PC-9 (cell line): ENCODE measurements at regions not wholly inside any gene's neighbourhood (a gene's known extent, or its start where the extent isn't known, plus 50 kb on each side); places are given as distances from the start of the nearest gene placed in this dataset.

Experiments
- BruUV-seq: library from RNA; stranded (reverse); fragments of 400-500 nt; replicated peaks from 2 replicates; lab custom pipeline; 2021; lab: Mats Ljungman, UMichigan
- CTCF ChIA-PET: fragments of 300-600 bp; sonication (Branson Sonifier 250); formaldehyde crosslinking; loops from one replicate; lab custom pipeline; 2022; ENCODE audit warnings: antibody characterized with exemption; lab: Charles Lee
- POLR2A ChIA-PET: fragments of 300-600 bp; sonication (Branson Sonifier 250); formaldehyde crosslinking; loops from one replicate; lab custom pipeline; 2022; ENCODE audit warnings: antibody characterized with exemption; ENCODE audit not compliant: unreplicated experiment; lab: Charles Lee
- DNase-seq, 2 experiments: peaks; one replicate each; pipeline versions ENCODE4 v3.0.0 to v3.0.0-alpha.2; 2015 to 2022; ENCODE audit warnings: mixed read lengths in 1 of 2
- H2AFZ ChIP-seq: fragments of 200-600 bp; sonication (generic); 2 replicates; pipeline ENCODE4 v1.8.1; 2017; ENCODE audit warnings: antibody characterized with exemption
- H3F3A ChIP-seq: fragments of 200-600 bp; sonication (generic); 2 replicates; pipeline ENCODE4 v1.8.1; 2017; ENCODE audit warnings: antibody characterized with exemption, mild to moderate bottlenecking, low read depth; ENCODE audit not compliant: insufficient read depth
- H3K27ac ChIP-seq: fragments of 200-600 bp; sonication (generic); 2 replicates; pipeline ENCODE4 v1.6.1; 2016; ENCODE audit warnings: mixed run types
- H3K27me3 ChIP-seq: fragments of 200-600 bp; sonication (generic); 2 replicates; pipeline ENCODE4 v1.6.1; 2016; ENCODE audit warnings: low read depth, mixed run types; ENCODE audit not compliant: insufficient read depth
- H3K36me3 ChIP-seq: fragments of 200-600 bp; sonication (generic); 2 replicates; pipeline ENCODE4 v1.6.1; 2016; ENCODE audit warnings: low read depth, mixed run types
- H3K4me1 ChIP-seq: fragments of 200-600 bp; sonication (generic); replicated peaks from 2 replicates; pipeline ENCODE4 v1.6.1; 2016; ENCODE audit warnings: mixed run types; ENCODE audit not compliant: insufficient read depth
- H3K4me2 ChIP-seq: fragments of 200-600 bp; sonication (generic); 2 replicates; pipeline ENCODE4 v1.6.1; 2017; ENCODE audit warnings: mixed run types
- H3K4me3 ChIP-seq: fragments of 200-600 bp; sonication (generic); 2 replicates; pipeline ENCODE4 v1.6.1; 2016; ENCODE audit warnings: mixed run types
- H3K79me2 ChIP-seq: fragments of 200-600 bp; sonication (generic); 2 replicates; pipeline ENCODE4 v1.6.1; 2017; ENCODE audit warnings: low read depth, mixed run types
- H3K9me2 ChIP-seq: fragments of 200-600 bp; sonication (generic); 2 replicates; pipeline ENCODE4 v1.8.1; 2017; ENCODE audit warnings: mild to moderate bottlenecking; ENCODE audit not compliant: insufficient read depth
- H3K9me3 ChIP-seq: fragments of 200-600 bp; sonication (generic); 2 replicates; pipeline ENCODE4 v1.8.1; 2016; ENCODE audit warnings: low read depth; ENCODE audit not compliant: insufficient read depth
- H4K20me1 ChIP-seq: fragments of 200-600 bp; sonication (generic); 2 replicates; pipeline ENCODE4 v1.8.1; 2017; ENCODE audit not compliant: insufficient read depth
- CTCF ChIP-seq: fragments of 200-600 bp; sonication (generic); conservative IDR thresholded peaks from 2 replicates; pipeline ENCODE4 v1.6.1; 2017; ENCODE audit warnings: mixed run types, antibody characterized with exemption, mild to moderate bottlenecking, moderate library complexity
- EZH2 ChIP-seq: fragments of 200-600 bp; sonication (generic); IDR thresholded peaks from 2 replicates; pipeline ENCODE4 v1.8.0; 2017; ENCODE audit warnings: antibody characterized with exemption, low read depth
- intact Hi-C: fragments of 100-400 bp; cut with micrococcal nuclease; formaldehyde crosslinking; loops from one replicate; pipeline ENCODE4 v1.10.0; 2022; ENCODE audit not compliant: unreplicated experiment

- intact Hi-C loops, result no loop called here
- ChIA-PET POLR2A (no interaction called here), CTCF (no interaction called here)
Measured at GRCh38 chr4:188955066-188955465, 815.8 kb downstream of the TRIML1 start.

GRCh38 chr4:188956566-188956965 is 817.3 kb downstream of the TRIML1 start:
- no peaks in the 10 kb centered on the region for H3K9me2 ChIP-seq
- ChIA-PET CTCF (no interaction called here), POLR2A (no interaction called here)
- no TSS peak for BruUV-seq
- H3K79me2 ChIP-seq, result no peaks in the 10 kb centered on the region
- H3K27me3 ChIP-seq, result no peaks in the 10 kb centered on the region
- H3K9me3 ChIP-seq, result no peaks in the 10 kb centered on the region
- H3K4me1 ChIP-seq, result no peaks in the 10 kb centered on the region
- H3K4me3 ChIP-seq, result no peak overlapping the region
- no peak for DNase-seq
- TF ChIP-seq EZH2 (no peak), CTCF (no peak)
- no peak overlapping the region for H3K4me2 ChIP-seq
- H3K27ac ChIP-seq, result no peak overlapping the region
- no peaks in the 10 kb centered on the region for H3K36me3 ChIP-seq
- no peak overlapping the region for H2AFZ ChIP-seq
- no peaks in the 10 kb centered on the region for H3F3A ChIP-seq
- no peaks in the 10 kb centered on the region for H4K20me1 ChIP-seq
- intact Hi-C loops, result no loop called here

More at GRCh38 chr4:188955066-188955465, 815.8 kb downstream of the TRIML1 start:
- TF ChIP-seq EZH2 (no peak), CTCF (no peak)
- H3K9me3 ChIP-seq, result no peaks in the 10 kb centered on the region
- no peak for DNase-seq
- H3K27me3 ChIP-seq, result no peaks in the 10 kb centered on the region
- no peaks in the 10 kb centered on the region for H3K36me3 ChIP-seq
- no TSS peak for BruUV-seq
- H3F3A ChIP-seq, result no peaks in the 10 kb centered on the region
- H3K27ac ChIP-seq, result no peak overlapping the region
- no peaks in the 10 kb centered on the region for H3K9me2 ChIP-seq
- no peak overlapping the region for H2AFZ ChIP-seq
- no peak overlapping the region for H3K4me2 ChIP-seq
- no peaks in the 10 kb centered on the region for H3K79me2 ChIP-seq
- no peaks in the 10 kb centered on the region for H3K4me1 ChIP-seq
- no peaks in the 10 kb centered on the region for H4K20me1 ChIP-seq
- H3K4me3 ChIP-seq, result no peak overlapping the region

- no TSS peak for BruUV-seq
- no peaks in the 10 kb centered on the region for H3K9me3 ChIP-seq
Measured at GRCh38 chr4:188958346-188958745, 819.1 kb downstream of the TRIML1 start.

More at GRCh38 chr4:188958346-188958745, 819.1 kb downstream of the TRIML1 start:
- Histone ChIP-seq H3K4me1 (no peaks in the 10 kb centered on the region), H3K79me2 (no peaks in the 10 kb centered on the region), H4K20me1 (no peaks in the 10 kb centered on the region), H3K27ac (no peak overlapping the region), H3K9me2 (no peaks in the 10 kb centered on the region), H3K4me3 (no peak overlapping the region), H2AFZ (no peak overlapping the region), H3K27me3 (0 out of 2 replicates have a peak, but pooled peaks cover 1% of the 10 kb centered on the region), H3F3A (no peaks in the 10 kb centered on the region), H3K36me3 (no peaks in the 10 kb centered on the region), H3K4me2 (no peak overlapping the region)
- DNase-seq, result no peak
- CTCF ChIA-PET, result no interaction called here
- intact Hi-C loops, result no loop called here
- no peak for TF ChIP-seq CTCF
- no peak for TF ChIP-seq EZH2
- POLR2A ChIA-PET, result interaction anchor here (0.5 kb wide), 1 partner anchor 41 kb away, joined by 3 read pairs; no protein-coding TSS in a partner anchor
